ENCODE measurements at regions not wholly inside any gene's neighbourhood (a gene's known extent, or its start where the extent isn't known, plus 50 kb on each side); places are given as distances from the start of the nearest gene placed in this dataset.

DNA sequence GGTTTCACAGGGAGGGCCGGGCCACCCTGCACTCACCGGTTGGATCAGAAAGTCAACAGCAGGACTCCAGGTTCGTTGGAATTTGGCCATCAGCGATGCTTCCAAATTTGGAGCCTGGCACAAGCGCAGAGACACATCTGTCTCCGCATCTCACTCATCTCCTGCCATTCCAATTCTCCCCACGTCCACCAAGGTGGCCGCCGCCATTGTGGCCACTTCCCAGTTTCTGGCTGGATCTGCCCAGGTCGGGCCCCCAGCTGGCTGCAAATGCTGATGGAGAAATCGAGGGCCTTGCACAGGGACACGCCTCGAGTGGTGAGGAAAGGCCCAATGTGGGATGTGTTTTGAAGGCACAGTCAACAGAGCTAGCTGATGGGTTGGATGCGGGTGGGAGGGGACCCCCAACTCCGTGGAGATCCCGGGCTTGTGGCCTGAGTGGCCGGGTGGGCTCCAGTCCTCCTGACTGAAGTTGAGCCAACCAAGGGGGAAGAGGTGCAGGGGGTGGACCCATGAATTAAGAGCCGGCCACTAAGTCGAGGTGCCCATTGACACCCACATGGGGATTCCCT lies 102.7 kb downstream of the CRYAA start:
- no peak for DNase-seq

DNA sequence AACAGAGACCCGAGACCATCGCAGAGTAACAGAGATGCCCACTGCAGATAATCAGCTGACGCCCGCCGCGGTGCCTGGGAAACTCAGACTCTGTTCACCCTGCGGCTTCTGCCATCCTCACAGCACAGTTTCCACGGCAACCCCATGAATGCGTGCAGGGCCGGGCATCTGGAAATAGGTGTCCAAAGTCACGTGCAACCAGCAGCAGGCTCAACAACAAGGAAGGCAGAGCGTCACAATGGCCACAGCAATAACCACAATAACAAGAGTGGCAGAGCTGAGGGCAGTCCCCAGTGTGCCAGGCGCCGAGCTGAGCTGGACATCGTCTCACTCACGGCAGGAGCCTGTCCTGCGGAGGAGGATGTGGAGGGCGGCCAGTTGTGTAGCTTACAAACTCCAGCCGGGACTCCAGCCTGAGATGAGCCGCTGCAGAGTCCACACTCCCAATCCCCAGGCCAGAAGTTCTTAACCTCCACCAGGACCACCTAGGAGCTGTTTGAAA lies 102.0 kb downstream of the CRYAA start:
- no peak for DNase-seq

GRCh38 chr21:43269957-43270705 lies 101.3 kb downstream of the CRYAA start:
- no peak for DNase-seq

- DNase-seq, result peak; percentile 44
Measured at GRCh38 chr21:43269440-43269839, 100.6 kb downstream of the CRYAA start.

DNA sequence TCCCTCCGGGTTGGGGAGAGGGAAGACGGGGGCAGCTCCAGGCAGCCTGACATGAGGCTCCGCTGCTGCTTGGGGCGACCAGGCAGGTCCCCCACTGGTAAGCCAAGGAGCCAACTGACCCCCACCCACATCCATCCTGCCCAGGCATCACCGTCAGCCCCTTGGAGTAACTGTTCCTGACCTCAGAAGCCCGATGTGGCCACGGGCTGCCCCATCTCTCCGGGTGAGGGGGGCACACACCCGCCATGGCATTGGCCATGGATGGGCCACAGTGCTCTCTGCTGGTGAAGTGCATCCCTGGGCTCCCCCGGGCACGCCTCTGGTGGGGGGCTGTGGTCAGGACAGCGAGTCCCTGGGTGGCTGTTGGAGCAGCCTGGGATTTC lies 100.0 kb downstream of the CRYAA start:
- no peak for DNase-seq

DNA sequence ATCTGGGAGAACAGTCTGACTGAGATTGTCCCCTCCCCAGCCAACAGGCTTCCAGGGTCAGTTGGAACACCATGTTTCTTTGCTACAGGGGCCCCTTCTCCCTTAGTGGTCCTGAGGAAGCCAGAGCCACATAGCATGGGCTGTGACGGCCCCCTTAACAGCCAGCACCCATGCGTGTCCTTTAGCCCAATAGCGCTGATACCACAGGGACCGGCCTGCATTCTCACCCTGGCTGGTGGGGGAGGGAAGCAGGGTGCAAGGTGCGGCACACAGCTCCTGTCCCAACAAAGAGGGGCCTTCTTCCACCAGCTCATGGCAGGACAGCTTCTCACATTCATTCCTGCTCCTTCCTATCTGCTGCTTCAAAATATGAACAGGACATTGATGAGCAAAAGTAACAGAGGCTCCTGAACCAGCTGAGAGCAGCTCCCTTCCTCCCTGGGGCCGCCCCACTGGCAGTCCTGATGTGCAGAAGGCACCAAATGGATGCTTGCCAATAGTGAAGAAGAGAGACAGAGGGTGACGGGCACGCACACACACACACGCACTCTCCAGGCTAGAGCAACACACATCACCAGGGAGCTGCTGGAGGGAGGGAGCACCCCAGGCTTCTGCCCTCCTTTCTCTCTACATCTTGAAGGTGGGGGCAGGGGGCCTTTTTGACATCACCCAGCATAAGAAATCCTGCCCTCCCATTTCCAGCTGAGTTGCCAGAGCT lies 99.4 kb downstream of the CRYAA start:
- DNase-seq, result peak; percentile 72

DNA sequence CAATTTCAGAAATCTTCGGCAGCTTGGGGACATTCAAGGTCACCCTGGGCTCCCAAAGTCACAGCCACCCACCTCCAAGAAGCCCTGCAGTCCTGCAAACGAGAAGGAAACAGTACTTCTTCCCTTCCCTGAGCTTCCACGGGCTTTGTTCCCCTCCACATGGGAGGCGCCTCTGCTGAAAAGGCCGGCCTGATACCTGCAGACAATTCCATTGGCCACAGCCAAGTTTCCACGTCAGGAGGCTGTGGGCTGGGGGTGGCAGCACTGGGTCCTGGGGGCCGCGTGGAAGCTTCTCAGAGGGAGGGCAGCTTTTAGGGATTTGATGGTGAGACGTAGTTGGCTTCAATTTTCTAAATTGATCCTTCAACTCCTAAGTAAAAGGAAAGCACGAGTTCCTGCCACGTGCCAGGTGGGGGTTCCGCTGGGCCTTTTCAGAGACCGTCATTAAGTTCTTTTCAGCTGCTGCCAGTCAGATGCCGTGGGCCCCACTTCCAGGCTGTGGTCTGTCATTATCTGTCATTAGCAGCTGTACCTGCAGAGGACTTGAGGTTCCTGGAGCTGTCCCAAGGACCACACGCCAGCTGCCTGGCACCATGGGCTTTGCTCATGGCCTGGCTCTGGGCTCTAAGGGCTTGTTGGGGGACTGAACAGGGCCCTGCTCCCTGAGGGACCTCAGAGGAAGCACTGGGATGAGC lies 98.7 kb downstream of the CRYAA start:
- DNase-seq, result peak; percentile 91

DNA sequence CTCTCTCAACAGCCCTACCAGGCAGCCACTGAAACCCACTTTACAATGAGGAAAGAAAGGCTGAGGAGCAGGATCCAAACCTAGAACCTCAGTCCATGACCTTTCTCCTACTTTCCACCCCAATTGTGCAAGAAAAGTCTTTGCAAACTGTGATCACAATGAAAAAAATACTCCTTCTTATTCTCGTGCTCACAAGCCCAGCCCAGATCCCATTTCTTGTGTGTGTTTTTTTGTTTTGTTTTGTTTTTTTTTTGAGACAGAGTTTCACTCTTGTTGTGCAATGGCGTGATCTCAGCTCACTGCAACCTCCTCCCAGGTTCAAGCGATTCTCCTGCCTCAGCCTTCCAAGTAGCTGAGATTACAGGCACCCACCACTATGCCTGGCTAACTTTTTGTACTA lies 97.7 kb downstream of the CRYAA start:
- DNase-seq, result no peak

- DNase-seq, result no peak
Measured at GRCh38 chr21:43262427-43262826, 93.6 kb downstream of the CRYAA start.
